ENCODE measurements at regions not wholly inside any gene's neighbourhood (a gene's known extent, or its start where the extent isn't known, plus 50 kb on each side); places are given as distances from the start of the nearest gene placed in this dataset.

DNA sequence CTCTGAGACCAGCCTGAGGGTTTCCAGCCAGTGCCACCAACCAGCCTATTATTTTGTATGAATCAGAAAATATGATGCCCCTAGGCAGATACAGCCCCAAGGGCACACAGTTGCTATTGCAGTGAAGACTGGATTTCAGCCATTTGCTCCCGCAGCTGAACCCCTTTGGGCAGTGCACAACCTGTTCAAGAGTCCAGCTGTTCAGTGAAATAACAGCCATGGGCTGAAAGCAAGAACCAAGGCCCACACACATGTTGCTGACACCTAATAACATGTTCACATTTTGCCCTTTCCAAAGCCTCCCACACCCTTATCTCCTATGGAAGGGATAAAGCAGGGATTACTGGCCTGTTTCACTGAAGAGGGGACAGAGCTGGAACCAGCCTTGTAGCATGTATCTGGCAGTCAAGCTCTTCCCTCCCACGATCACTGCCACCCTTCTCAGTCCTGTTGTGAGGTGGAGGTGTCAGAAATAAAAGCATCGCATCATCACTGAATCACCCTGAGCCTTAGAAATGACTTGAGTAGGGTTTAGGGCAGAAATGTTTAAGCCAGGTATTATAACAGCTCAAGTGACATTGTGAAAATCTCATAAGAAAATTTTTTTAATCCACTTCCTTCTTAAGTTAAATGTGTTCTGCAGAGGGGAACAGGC is 137.1 kb upstream of the FSTL4 start (continued):
- TF ChIP-seq, protein P1, sequence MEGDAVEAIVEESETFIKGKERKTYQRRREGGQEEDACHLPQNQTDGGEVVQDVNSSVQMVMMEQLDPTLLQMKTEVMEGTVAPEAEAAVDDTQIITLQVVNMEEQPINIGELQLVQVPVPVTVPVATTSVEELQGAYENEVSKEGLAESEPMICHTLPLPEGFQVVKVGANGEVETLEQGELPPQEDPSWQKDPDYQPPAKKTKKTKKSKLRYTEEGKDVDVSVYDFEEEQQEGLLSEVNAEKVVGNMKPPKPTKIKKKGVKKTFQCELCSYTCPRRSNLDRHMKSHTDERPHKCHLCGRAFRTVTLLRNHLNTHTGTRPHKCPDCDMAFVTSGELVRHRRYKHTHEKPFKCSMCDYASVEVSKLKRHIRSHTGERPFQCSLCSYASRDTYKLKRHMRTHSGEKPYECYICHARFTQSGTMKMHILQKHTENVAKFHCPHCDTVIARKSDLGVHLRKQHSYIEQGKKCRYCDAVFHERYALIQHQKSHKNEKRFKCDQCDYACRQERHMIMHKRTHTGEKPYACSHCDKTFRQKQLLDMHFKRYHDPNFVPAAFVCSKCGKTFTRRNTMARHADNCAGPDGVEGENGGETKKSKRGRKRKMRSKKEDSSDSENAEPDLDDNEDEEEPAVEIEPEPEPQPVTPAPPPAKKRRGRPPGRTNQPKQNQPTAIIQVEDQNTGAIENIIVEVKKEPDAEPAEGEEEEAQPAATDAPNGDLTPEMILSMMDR (IDR thresholded peaks at IDR 0.05; ENCODE audit: control extremely low read depth in 1 of 3, insufficient read depth in 1 of 3, low read depth in 1 of 3, low read length in 3 of 3), result no peak
- TF ChIP-seq, protein P2, sequence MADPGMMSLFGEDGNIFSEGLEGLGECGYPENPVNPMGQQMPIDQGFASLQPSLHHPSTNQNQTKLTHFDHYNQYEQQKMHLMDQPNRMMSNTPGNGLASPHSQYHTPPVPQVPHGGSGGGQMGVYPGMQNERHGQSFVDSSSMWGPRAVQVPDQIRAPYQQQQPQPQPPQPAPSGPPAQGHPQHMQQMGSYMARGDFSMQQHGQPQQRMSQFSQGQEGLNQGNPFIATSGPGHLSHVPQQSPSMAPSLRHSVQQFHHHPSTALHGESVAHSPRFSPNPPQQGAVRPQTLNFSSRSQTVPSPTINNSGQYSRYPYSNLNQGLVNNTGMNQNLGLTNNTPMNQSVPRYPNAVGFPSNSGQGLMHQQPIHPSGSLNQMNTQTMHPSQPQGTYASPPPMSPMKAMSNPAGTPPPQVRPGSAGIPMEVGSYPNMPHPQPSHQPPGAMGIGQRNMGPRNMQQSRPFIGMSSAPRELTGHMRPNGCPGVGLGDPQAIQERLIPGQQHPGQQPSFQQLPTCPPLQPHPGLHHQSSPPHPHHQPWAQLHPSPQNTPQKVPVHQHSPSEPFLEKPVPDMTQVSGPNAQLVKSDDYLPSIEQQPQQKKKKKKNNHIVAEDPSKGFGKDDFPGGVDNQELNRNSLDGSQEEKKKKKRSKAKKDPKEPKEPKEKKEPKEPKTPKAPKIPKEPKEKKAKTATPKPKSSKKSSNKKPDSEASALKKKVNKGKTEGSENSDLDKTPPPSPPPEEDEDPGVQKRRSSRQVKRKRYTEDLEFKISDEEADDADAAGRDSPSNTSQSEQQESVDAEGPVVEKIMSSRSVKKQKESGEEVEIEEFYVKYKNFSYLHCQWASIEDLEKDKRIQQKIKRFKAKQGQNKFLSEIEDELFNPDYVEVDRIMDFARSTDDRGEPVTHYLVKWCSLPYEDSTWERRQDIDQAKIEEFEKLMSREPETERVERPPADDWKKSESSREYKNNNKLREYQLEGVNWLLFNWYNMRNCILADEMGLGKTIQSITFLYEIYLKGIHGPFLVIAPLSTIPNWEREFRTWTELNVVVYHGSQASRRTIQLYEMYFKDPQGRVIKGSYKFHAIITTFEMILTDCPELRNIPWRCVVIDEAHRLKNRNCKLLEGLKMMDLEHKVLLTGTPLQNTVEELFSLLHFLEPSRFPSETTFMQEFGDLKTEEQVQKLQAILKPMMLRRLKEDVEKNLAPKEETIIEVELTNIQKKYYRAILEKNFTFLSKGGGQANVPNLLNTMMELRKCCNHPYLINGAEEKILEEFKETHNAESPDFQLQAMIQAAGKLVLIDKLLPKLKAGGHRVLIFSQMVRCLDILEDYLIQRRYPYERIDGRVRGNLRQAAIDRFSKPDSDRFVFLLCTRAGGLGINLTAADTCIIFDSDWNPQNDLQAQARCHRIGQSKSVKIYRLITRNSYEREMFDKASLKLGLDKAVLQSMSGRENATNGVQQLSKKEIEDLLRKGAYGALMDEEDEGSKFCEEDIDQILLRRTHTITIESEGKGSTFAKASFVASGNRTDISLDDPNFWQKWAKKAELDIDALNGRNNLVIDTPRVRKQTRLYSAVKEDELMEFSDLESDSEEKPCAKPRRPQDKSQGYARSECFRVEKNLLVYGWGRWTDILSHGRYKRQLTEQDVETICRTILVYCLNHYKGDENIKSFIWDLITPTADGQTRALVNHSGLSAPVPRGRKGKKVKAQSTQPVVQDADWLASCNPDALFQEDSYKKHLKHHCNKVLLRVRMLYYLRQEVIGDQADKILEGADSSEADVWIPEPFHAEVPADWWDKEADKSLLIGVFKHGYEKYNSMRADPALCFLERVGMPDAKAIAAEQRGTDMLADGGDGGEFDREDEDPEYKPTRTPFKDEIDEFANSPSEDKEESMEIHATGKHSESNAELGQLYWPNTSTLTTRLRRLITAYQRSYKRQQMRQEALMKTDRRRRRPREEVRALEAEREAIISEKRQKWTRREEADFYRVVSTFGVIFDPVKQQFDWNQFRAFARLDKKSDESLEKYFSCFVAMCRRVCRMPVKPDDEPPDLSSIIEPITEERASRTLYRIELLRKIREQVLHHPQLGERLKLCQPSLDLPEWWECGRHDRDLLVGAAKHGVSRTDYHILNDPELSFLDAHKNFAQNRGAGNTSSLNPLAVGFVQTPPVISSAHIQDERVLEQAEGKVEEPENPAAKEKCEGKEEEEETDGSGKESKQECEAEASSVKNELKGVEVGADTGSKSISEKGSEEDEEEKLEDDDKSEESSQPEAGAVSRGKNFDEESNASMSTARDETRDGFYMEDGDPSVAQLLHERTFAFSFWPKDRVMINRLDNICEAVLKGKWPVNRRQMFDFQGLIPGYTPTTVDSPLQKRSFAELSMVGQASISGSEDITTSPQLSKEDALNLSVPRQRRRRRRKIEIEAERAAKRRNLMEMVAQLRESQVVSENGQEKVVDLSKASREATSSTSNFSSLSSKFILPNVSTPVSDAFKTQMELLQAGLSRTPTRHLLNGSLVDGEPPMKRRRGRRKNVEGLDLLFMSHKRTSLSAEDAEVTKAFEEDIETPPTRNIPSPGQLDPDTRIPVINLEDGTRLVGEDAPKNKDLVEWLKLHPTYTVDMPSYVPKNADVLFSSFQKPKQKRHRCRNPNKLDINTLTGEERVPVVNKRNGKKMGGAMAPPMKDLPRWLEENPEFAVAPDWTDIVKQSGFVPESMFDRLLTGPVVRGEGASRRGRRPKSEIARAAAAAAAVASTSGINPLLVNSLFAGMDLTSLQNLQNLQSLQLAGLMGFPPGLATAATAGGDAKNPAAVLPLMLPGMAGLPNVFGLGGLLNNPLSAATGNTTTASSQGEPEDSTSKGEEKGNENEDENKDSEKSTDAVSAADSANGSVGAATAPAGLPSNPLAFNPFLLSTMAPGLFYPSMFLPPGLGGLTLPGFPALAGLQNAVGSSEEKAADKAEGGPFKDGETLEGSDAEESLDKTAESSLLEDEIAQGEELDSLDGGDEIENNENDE (IDR thresholded peaks at IDR 0.05; ENCODE audit: insufficient replicate concordance, low read length), result no peak
- TF ChIP-seq TEAD4 (IDR thresholded peaks at IDR 0.05; ENCODE audit: low read depth, low read length), result no peak
- TF ChIP-seq TAF7 (optimal IDR thresholded peaks at IDR 0.05; ENCODE audit: borderline replicate concordance, low read depth, low read length), result no peak
- TF ChIP-seq EGR1 (IDR thresholded peaks at IDR 0.05; ENCODE audit: borderline replicate concordance, low read depth, low read length), result no peak
- TF ChIP-seq BACH1 (IDR thresholded peaks at IDR 0.05; ENCODE audit: low read length), result no peak
